Prostate gland (tissue), 2 donors: ENCODE measurements at regions not wholly inside any gene's neighbourhood (a gene's known extent, or its start where the extent isn't known, plus 50 kb on each side); places are given as distances from the start of the nearest gene placed in this dataset.

ENCODE experiments used
- DNase-seq: peaks from one replicate; pipeline ENCODE4 v3.0.0-alpha.2; 2019; ENCODE audit warnings: low spot score
- H3K27ac ChIP-seq, 2 donors: fragments of 200-600 bp; sonication (generic); 2 replicates each; pipeline ENCODE4 v1.5.1; 2017 to 2019
- H3K27me3 ChIP-seq: fragments of 200-600 bp; sonication (generic); replicated peaks from 2 replicates; pipeline ENCODE4 v1.5.1; 2019; ENCODE audit not compliant: insufficient read depth
- H3K36me3 ChIP-seq, 2 donors: fragments of 200-600 bp; sonication (generic); 1 replicate in 1 of 2; 2 replicates in 1 of 2; pipeline versions ENCODE4 v1.5.1 to v1.8.1; 2017 to 2019
- H3K4me1 ChIP-seq: fragments of 200-600 bp; sonication (generic); replicated peaks from 2 replicates; pipeline ENCODE4 v1.5.1; 2019
- H3K4me3 ChIP-seq, 2 donors: fragments of 200-600 bp; sonication (generic); 2 replicates each; pipeline ENCODE4 v1.5.1; 2017 to 2019
- H3K9me3 ChIP-seq: fragments of 200-600 bp; sonication (generic); 2 replicates; pipeline ENCODE4 v1.5.1; 2017
- POLR2A ChIP-seq: fragments of 450-650 bp; IDR thresholded peaks from one replicate; pipeline ENCODE4 v1.6.1; 2016; ENCODE audit warnings: antibody characterized with exemption, mild to moderate bottlenecking
- POLR2AphosphoS5 ChIP-seq: sonication (generic); formaldehyde crosslinking; IDR thresholded peaks from one replicate; pipeline ENCODE4 v1.6.1; 2017; ENCODE audit warnings: antibody characterized with exemption
- WGBS: methylation state at CpG from one replicate; pipeline ENCODE4 v1.1.5; 2018; 5-methylcytosine and 5-hydroxymethylcytosine counted together
- intact Hi-C: fragments of 100-400 bp; cut with DNase I; formaldehyde crosslinking; loops from one replicate; pipeline ENCODE4 v1.14.2; 2022
- TF ChIP-seq, protein P1 (sequence below), 4 experiments: fragments of 200-600 bp in 2 of 4; fragments of 450-650 bp in 2 of 4; sonication (generic) in 2 of 4; IDR thresholded peaks; 1 replicate in 3 of 4; 2 replicates in 1 of 4; pipeline ENCODE4 v1.5.1; 2016 to 2019; ENCODE audit warnings: antibody characterized with exemption in 4 of 4, mild to moderate bottlenecking in 2 of 4, moderate library complexity in 2 of 4

DNA sequence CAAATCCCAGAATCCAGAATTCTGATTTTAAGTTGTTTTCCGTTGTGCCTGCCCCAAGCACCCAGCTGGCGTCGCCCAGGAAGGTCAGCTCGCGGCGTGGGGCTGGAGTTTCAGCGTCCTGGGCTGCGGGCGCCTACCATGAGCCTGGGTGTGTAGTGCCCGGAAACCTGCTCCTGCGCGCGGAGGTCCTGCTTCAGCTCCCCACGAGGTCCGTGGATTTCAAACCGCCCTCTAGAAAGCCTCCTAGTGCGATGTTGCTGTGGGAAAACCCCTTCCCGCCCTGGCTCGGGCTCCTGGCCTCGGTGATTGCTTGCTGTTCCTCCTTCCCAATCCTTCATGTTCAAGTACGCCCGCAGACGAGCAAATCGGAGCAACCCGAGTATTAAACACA, 51.3 kb upstream of the NRN1 start:
- no peak for TF ChIP-seq POLR2A
- TF ChIP-seq, protein P1, sequence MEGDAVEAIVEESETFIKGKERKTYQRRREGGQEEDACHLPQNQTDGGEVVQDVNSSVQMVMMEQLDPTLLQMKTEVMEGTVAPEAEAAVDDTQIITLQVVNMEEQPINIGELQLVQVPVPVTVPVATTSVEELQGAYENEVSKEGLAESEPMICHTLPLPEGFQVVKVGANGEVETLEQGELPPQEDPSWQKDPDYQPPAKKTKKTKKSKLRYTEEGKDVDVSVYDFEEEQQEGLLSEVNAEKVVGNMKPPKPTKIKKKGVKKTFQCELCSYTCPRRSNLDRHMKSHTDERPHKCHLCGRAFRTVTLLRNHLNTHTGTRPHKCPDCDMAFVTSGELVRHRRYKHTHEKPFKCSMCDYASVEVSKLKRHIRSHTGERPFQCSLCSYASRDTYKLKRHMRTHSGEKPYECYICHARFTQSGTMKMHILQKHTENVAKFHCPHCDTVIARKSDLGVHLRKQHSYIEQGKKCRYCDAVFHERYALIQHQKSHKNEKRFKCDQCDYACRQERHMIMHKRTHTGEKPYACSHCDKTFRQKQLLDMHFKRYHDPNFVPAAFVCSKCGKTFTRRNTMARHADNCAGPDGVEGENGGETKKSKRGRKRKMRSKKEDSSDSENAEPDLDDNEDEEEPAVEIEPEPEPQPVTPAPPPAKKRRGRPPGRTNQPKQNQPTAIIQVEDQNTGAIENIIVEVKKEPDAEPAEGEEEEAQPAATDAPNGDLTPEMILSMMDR (IDR thresholded peaks at IDR 0.05): no peak
- no peak for TF ChIP-seq POLR2AphosphoS5
- H3K27ac ChIP-seq: no peak overlapping the region
- no peaks in the 10 kb centered on the region for H3K4me1 ChIP-seq
- no peaks in the 10 kb centered on the region for H3K36me3 ChIP-seq
- no peaks in the 10 kb centered on the region for H3K27me3 ChIP-seq
- intact Hi-C loops: no loop called here
- H3K4me3 ChIP-seq: no peak overlapping the region
- no peak for DNase-seq
- no peaks in the 10 kb centered on the region for H3K9me3 ChIP-seq
- WGBS: 82% methylated on average over 25 of the region's 25 CpGs

DNA sequence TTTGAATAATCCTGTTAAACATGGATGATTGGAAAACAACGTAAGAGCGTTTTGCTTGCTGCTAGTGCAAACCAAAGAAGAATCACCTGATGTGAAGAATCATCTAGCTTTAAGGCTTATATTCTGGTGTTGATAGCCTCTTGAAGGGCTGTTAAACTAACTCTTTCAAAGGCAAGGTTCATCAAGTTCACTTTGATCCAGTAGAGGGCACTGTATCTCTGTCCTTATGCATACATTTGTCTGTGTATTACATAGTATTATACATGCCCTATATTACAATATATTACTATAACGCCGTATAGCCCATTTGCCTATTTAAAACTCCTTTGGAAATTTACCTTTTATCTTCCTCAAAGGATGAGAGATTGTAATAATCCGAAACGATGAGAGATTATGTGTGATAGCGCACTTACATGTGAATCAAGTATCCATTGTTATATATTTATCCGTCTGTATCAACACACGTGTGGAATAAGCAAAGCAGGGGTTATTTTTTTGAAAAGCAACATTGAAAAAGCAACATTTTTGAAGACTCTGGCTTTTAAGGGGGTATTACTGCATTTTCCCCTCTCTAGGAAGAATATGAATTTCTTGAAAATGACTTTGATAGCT, 50.8 kb upstream of the NRN1 start:
- 63% methylated on average over 9 of the region's 9 CpGs for WGBS
- H3K27me3 ChIP-seq: no peaks in the 10 kb centered on the region
- intact Hi-C loops: no loop called here
- DNase-seq: no peak
- no peaks in the 10 kb centered on the region for H3K36me3 ChIP-seq
- no peaks in the 10 kb centered on the region for H3K9me3 ChIP-seq
- TF ChIP-seq, protein P1 (IDR thresholded peaks at IDR 0.05): peak in 3 of 4 experiments; percentile 41 to 56 (median 51)
- TF ChIP-seq POLR2AphosphoS5 (no peak), POLR2A (no peak)
- H3K4me1 ChIP-seq: no peaks in the 10 kb centered on the region
- no peak overlapping the region for H3K4me3 ChIP-seq
- no peak overlapping the region for H3K27ac ChIP-seq
